RCC 7860 (cell line): ENCODE measurements at regions not wholly inside any gene's neighbourhood (a gene's known extent, or its start where the extent isn't known, plus 50 kb on each side); places are given as distances from the start of the nearest gene placed in this dataset.

Experiments
- DNase-seq: peaks from one replicate; pipeline ENCODE4 v3.0.0-alpha.2; 2015; ENCODE audit warnings: low spot score
- FAIRE-seq: peaks from 2 replicates; lab custom pipeline; 2012; peaks lifted over from hg19 to GRCh38; lab: Jason Lieb, UNC

DNA sequence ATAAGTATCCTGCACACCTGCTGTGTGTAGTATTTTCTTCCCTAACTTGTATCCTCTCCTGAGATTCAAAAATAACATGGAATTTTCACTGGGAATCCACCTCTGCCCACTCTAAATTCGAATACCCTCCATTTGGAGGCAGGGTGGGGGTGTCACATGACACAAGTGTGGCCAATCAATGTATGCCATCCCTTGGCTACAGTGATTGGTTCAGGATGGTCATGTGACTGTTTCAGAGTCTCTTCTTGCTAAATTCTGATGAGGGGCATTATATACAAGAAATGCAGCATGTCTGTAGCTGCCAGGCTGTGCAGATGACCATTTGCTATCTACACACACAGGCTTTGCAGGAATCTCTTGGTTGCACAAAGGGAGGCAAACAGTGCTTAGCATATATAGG, 86.8 kb upstream of the TMEM132C start:
- no peak for DNase-seq
- FAIRE-seq = no peak

DNA sequence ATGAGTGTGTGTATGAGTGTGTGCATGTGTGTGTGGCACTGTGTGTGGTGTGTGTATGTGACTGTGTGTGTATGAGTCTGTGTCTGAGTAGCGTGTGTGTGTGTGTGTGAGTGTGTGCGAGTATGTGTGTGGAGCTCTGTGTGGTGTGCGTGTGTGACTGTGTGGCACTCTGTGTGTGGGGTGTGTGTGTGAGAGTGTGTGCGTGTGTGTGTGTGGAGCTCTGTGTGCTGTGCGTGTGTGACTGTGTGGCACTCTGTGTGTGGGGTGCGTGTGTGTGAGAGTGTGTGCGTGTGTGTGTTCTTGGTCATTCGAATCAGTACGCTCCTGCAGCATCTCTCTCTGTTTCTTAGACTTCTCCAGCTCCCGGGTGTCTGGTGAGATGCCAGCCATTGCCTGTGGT, 76.9 kb upstream of the TMEM132C start:
- FAIRE-seq (no peak), DNase-seq (no peak)

DNA sequence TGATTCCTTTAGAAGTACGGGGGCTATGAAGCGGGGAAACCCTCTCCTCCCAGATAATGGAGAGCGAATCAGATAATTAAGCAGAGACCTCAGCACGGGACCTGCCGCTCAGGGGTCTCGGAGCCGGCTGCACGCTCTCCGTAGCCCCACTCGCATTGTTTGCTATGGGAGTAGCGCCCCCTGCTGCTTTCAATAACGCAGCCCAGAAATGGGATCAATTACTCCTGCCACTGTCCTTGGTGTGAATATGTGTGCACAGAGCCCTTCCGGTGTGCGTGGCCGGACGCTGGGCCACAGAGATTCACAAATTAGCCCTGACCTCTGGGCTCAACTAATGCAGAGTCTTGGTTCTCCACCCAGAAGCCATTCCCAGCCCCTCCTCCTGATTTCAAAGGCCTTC, 76.4 kb upstream of the TMEM132C start:
- DNase-seq = no peak
- no peak for FAIRE-seq

DNA sequence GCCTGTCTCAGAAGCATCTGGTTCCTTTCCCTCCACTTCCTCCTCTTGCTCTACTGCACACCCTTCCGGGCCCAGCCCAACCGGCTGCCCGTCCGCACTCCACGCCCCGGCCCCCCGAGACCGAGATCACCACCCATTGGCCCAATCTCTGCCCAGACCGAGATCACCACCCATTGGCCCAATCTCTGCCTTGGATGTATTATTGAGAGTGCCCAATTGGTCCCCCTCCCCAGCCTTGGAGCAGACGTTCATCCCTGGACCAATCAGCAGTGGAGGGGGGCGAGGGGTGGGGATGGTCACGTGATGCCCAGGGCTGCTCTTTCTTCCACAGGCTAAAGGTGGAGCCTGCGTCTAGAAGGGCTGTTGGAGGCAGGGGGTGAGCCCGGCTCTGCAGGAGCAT, 75.6 kb upstream of the TMEM132C start:
- DNase-seq (no peak), FAIRE-seq (no peak)

DNA sequence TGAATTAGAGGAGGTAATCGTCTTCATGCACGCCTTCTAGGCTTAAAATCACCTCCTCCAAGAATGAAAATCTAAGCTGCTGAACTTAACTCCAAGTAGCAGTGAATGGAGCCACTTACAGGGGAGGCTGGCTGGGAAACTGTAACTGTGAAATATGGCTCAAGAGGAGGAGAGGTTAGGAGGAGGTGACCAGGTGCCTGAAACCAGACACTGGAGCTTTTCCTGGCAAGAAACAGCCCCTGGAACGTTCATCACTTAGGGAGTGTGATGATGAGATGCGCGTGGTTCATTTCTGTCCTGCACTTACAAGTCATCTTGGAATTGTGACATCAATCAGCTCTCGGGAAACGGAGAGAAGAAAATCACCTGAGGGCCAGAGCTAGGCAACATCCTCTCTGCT, 62.3 kb upstream of the TMEM132C start:
- FAIRE-seq = no peak
- DNase-seq = no peak

DNA sequence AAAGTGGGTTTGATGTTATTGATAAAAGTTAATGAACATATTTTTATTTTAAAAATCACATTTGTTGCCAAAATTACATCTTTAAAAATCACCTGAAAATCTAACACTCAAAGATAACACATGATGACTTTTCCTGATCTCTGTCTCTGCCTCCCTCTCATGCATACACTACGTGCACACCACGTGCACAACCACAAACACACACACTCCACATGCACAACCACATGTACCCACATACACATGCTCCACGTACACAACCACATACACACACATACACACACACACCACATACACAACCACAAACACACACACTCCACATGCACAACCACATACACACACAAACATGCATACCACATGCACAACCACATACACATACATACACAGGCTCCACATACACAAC, 61.8 kb upstream of the TMEM132C start:
- no peak for FAIRE-seq
- no peak for DNase-seq

DNA sequence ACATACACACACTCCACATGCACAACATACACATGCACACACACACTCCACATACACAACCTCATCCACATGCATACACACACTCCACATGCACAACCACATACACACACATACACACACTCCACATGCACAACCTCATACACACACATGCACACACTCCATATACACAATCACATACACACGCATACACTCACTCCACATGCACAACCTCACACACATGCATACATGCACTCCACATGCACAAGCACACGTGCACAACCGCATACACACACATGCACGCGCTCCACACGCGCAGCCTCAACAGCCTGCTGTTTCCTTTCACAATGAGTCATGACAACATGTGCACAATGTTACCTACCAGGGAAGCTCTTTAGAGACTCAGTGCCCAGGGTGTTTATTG, 61.2 kb upstream of the TMEM132C start:
- FAIRE-seq (no peak), DNase-seq (no peak)
